ENCODE measurements at regions not wholly inside any gene's neighbourhood (a gene's known extent, or its start where the extent isn't known, plus 50 kb on each side); places are given as distances from the start of the nearest gene placed in this dataset.

DNA sequence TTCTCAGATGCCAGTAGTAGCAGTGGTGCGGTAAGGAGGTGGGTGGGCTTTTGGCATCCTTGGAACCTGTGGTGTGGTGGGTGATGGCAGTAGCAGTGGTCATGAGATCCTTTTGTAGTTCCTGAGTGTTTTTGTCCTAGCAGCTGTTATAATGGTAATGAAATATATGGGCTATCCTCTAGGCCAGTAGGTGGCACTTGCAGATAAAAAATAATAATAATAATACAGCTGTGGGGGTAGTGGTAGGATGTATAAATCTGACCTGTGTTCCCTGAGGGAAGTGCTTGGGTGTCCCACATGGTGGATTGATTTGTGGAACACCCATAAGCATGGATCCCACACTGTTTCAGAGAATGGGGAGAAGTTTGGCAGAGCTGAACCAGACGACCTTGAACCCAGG lies 334.0 kb downstream of the SLITRK5 start:
- TF ChIP-seq, protein P1, sequence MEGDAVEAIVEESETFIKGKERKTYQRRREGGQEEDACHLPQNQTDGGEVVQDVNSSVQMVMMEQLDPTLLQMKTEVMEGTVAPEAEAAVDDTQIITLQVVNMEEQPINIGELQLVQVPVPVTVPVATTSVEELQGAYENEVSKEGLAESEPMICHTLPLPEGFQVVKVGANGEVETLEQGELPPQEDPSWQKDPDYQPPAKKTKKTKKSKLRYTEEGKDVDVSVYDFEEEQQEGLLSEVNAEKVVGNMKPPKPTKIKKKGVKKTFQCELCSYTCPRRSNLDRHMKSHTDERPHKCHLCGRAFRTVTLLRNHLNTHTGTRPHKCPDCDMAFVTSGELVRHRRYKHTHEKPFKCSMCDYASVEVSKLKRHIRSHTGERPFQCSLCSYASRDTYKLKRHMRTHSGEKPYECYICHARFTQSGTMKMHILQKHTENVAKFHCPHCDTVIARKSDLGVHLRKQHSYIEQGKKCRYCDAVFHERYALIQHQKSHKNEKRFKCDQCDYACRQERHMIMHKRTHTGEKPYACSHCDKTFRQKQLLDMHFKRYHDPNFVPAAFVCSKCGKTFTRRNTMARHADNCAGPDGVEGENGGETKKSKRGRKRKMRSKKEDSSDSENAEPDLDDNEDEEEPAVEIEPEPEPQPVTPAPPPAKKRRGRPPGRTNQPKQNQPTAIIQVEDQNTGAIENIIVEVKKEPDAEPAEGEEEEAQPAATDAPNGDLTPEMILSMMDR (IDR thresholded peaks at IDR 0.05), result no peak
- no peak for TF ChIP-seq POLR2A (IDR thresholded peaks at IDR 0.05)

Data from prostate gland (tissue), 2 donors.